AG10803 (cell line): ENCODE measurements at regions not wholly inside any gene's neighbourhood (a gene's known extent, or its start where the extent isn't known, plus 50 kb on each side); places are given as distances from the start of the nearest gene placed in this dataset.

ENCODE experiments used
- DNase-seq: peaks from one replicate; pipeline ENCODE4 v3.0.0; 2010; ENCODE audit warnings: low read depth
- H3K4me3 ChIP-seq: 2 replicates; pipeline ENCODE4 v1.5.1; 2011; ENCODE audit warnings: mild to moderate bottlenecking, low read length, control low read depth
- CTCF ChIP-seq: conservative IDR thresholded peaks from 2 replicates; pipeline ENCODE4 v1.5.1; 2011; ENCODE audit warnings: mild to moderate bottlenecking, low read length, control low read depth, inconsistent platforms

GRCh38 chr13:31049833-31050232, 111.9 kb downstream of the HSPH1 start:
- no peak for DNase-seq
- no peak for TF ChIP-seq CTCF
- no peak overlapping the region for H3K4me3 ChIP-seq

DNA sequence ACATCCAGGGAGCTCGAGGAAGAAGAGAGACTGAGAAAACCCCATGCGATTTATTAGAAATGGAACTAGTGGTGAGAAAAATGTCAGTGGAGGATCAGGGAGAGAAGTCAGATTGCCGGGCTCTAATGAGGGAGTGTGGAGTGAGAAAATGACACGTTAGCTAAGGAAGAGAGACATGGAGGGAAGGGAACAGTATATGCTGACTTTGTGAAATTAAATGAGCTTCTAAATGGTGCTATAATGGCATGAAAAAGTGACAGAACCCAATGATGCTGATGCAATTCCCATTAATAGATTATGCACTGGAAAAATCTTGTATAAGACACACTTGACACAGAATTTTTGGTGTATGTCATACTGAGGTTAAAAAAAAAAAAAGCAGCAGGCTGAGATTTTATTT, 112.6 kb downstream of the HSPH1 start:
- no peak for DNase-seq
- no peak overlapping the region for H3K4me3 ChIP-seq
- TF ChIP-seq CTCF, result no peak

DNA sequence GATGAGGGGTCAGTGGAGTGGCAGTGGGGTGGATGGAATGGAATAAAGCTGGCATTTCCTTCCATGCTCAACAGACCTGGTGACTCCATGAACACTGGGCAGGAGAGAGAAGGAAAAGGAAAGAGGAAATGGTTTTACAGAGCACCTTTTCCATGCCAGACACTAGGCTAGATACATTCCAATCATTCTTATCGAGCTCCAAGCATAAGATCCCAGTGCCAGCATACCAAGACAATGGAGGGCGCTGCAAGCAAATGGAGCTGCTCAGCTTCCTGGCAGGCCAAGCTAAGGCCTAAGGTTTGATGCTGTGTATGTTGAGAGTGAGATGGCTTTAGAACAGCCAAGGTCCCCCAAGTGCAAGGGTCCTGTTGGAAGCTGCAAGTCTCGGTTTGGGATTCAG, 113.2 kb downstream of the HSPH1 start:
- TF ChIP-seq CTCF, result no peak
- no peak overlapping the region for H3K4me3 ChIP-seq
- DNase-seq, result peak; percentile 49

- no peak for TF ChIP-seq CTCF
- no peak overlapping the region for H3K4me3 ChIP-seq
- no peak for DNase-seq
These were observed 114.3 kb downstream of the TEX26 start for GRCh38 chr13:31046711-31047279.

GRCh38 chr13:31045286-31046081, 113.0 kb downstream of the TEX26 start:
- TF ChIP-seq CTCF, result no peak
- peak; percentile 89 for DNase-seq
- H3K4me3 ChIP-seq, result no peak overlapping the region

DNA sequence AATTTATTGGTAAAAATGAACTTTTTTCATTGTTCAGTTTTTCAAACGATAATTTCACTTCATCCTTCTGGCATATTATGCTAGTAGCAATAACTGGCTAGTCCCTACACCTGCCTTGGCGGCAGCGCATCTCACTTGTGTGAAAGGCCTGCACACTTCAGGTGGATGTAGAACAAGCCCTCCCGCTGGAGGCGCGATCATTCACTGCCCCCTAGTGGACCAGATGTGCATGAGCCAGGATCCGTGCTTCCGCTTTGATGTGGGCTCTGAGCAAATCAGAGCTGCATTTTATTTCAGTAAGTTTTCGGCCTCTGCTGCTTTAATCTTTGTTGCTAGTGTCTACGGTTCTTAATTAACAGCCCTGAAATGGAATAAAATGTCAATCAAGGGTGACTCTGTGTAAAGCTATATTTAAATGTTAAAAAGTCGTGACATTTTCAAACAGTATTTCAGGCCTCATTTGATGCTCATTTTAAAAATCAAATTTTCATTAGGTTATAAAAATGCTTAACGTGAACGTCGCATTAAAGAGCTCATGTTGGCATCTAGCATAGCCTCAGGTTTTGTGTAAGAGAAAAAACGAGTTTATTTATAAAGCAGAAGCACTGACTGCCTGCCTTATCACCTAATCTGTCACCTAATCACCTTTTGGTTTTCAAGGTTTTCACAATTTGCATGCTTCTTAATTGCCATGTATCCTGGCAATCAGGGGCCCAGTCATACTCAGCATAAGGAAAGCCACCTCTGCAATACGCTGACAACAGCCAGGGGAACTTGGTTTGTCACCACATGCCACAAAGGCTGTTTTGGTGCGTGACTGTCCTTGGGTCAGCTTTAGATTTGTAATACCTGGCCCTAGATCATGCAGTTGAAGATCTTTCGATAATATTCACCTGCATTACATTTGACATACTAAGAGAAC, 112.2 kb downstream of the TEX26 start:
- DNase-seq, result peak; percentile 70
- peak; percentile 97 for TF ChIP-seq CTCF
- no peak overlapping the region for H3K4me3 ChIP-seq
